ENCODE measurements at regions not wholly inside any gene's neighbourhood (a gene's known extent, or its start where the extent isn't known, plus 50 kb on each side); places are given as distances from the start of the nearest gene placed in this dataset.

- H3K27me3 ChIP-seq (ENCODE audit: control insufficient read depth in 2 of 2, insufficient read depth in 2 of 2, low read length in 2 of 2) = no peaks in the 10 kb centered on the region
- Mint-ChIP-seq H3K4me1 (peaks cover 5 to 30% (median 14%) of the 10 kb centered on the region in 7 donors), H3K9me3 (peaks cover 0 to 3% (median 0%) of the 10 kb centered on the region in 11 donors), H3K27me3 (no peaks in the 10 kb centered on the region), H3K4me3 (no peak overlapping the region), H3K36me3 (peaks cover 7 to 60% (median 40%) of the 10 kb centered on the region in 5 donors), H3K27ac (no peak overlapping the region)
- H3K4me3 ChIP-seq (ENCODE audit: low read length) = no peak overlapping the region
- ChIA-PET POLR2A (no interaction called here), CTCF (no interaction called here)
- no peak overlapping the region for H3K27ac ChIP-seq (ENCODE audit: low read depth, low read length)
- H3K36me3 ChIP-seq (ENCODE audit: control insufficient read depth in 2 of 3, insufficient read depth in 3 of 3, low read length in 3 of 3) = peaks cover 0 to 36% (median 3%) of the 10 kb centered on the region in 3 experiments
- H3K9me3 ChIP-seq (ENCODE audit: control insufficient read depth in 2 of 3, low read length in 3 of 3) = no peaks in the 10 kb centered on the region
- intact Hi-C loops (cut with micrococcal nuclease) = no loop called here
- ATAC-seq (no peak), DNase-seq (no peak)
- H3K4me1 ChIP-seq (ENCODE audit: control insufficient read depth in 2 of 2, insufficient read depth in 2 of 2, low read length in 2 of 2) = no peaks in the 10 kb centered on the region
Observed at GRCh38 chr4:122326908-122327307, 51.9 kb upstream of the ADAD1 start.

GRCh38 chr4:122328893-122329292, 49.9 kb upstream of the ADAD1 start:
- peaks cover 0 to 14% (median 0%) of the 10 kb centered on the region in 7 donors for H3K4me1 Mint-ChIP-seq
- H3K4me3 Mint-ChIP-seq = no peak overlapping the region
- ATAC-seq (no peak), DNase-seq (no peak)
- no peaks in the 10 kb centered on the region for H3K27me3 Mint-ChIP-seq
- H3K36me3 ChIP-seq (ENCODE audit: control insufficient read depth in 2 of 3, insufficient read depth in 3 of 3, low read length in 3 of 3) = peaks cover under 1 to 30% (median 5%) of the 10 kb centered on the region in 3 experiments
- no peak overlapping the region for H3K4me3 ChIP-seq (ENCODE audit: low read length)
- H3K27me3 ChIP-seq (ENCODE audit: control insufficient read depth in 2 of 2, insufficient read depth in 2 of 2, low read length in 2 of 2) = no peaks in the 10 kb centered on the region
- peaks cover 0 to 3% (median 0%) of the 10 kb centered on the region in 11 donors for H3K9me3 Mint-ChIP-seq
- no peak overlapping the region for H3K27ac ChIP-seq (ENCODE audit: low read depth, low read length)
- H3K27ac Mint-ChIP-seq = no peak overlapping the region
- no peaks in the 10 kb centered on the region for H3K9me3 ChIP-seq (ENCODE audit: control insufficient read depth in 2 of 3, low read length in 3 of 3)
- intact Hi-C loops (cut with micrococcal nuclease) = no loop called here
- no peaks in the 10 kb centered on the region for H3K4me1 ChIP-seq (ENCODE audit: control insufficient read depth in 2 of 2, insufficient read depth in 2 of 2, low read length in 2 of 2)
- peaks cover 7 to 53% (median 40%) of the 10 kb centered on the region in 5 donors for H3K36me3 Mint-ChIP-seq
- ChIA-PET POLR2A (no interaction called here), CTCF (no interaction called here)
